ENCODE measurements at regions not wholly inside any gene's neighbourhood (a gene's known extent, or its start where the extent isn't known, plus 50 kb on each side); places are given as distances from the start of the nearest gene placed in this dataset.

- H3K36me3 Mint-ChIP-seq (ENCODE audit: low read depth): no peaks in the 10 kb centered on the region
- H3K9me3 Mint-ChIP-seq: no peaks in the 10 kb centered on the region
- no peak for DNase-seq
- H3K27me3 Mint-ChIP-seq (ENCODE audit: low read depth, poor library complexity): peaks cover 19% of the 10 kb centered on the region
- H3K4me3 Mint-ChIP-seq: no peak overlapping the region
- H3K4me1 Mint-ChIP-seq: no peaks in the 10 kb centered on the region
- TF ChIP-seq, protein P1, sequence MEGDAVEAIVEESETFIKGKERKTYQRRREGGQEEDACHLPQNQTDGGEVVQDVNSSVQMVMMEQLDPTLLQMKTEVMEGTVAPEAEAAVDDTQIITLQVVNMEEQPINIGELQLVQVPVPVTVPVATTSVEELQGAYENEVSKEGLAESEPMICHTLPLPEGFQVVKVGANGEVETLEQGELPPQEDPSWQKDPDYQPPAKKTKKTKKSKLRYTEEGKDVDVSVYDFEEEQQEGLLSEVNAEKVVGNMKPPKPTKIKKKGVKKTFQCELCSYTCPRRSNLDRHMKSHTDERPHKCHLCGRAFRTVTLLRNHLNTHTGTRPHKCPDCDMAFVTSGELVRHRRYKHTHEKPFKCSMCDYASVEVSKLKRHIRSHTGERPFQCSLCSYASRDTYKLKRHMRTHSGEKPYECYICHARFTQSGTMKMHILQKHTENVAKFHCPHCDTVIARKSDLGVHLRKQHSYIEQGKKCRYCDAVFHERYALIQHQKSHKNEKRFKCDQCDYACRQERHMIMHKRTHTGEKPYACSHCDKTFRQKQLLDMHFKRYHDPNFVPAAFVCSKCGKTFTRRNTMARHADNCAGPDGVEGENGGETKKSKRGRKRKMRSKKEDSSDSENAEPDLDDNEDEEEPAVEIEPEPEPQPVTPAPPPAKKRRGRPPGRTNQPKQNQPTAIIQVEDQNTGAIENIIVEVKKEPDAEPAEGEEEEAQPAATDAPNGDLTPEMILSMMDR (IDR thresholded peaks at IDR 0.05): no peak
- H3K27ac Mint-ChIP-seq: no peak overlapping the region
Measured at GRCh38 chr5:8253376-8253775, 384.4 kb downstream of the MTRR start.

- H3K4me1 Mint-ChIP-seq: no peaks in the 10 kb centered on the region
- H3K27me3 Mint-ChIP-seq (ENCODE audit: low read depth, poor library complexity): peaks cover 19% of the 10 kb centered on the region
- no peaks in the 10 kb centered on the region for H3K9me3 Mint-ChIP-seq
- no peak overlapping the region for H3K4me3 Mint-ChIP-seq
- no peak for DNase-seq
- no peaks in the 10 kb centered on the region for H3K36me3 Mint-ChIP-seq (ENCODE audit: low read depth)
- no peak overlapping the region for H3K27ac Mint-ChIP-seq
- TF ChIP-seq, protein P1 (IDR thresholded peaks at IDR 0.05): no peak
Measured at GRCh38 chr5:8254674-8255073, 385.7 kb downstream of the MTRR start.

DNA sequence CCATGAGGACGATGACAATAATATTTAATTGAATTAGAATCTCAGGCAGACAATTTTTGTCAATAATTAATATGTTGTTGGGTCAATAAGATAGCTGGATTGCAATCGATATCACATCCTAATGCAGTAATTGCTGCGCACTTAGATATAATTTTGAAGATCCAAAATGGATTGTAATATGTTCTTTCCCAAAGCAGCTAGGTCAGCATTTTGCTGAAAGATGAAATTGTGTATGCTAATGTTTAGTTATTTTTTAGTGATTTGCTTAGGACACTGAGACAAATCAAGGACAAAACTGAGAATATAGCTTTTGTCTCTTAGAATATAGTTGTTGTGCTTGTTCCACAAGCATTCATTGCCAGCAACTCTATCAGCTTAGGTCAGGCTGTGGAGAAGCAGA is 389.9 kb downstream of the MTRR start:
- Mint-ChIP-seq H3K27ac (no peak overlapping the region), H3K9me3 (no peaks in the 10 kb centered on the region), H3K4me1 (no peaks in the 10 kb centered on the region), H3K27me3 (ENCODE audit: low read depth, poor library complexity) (peaks cover 18% of the 10 kb centered on the region), H3K36me3 (ENCODE audit: low read depth) (no peaks in the 10 kb centered on the region), H3K4me3 (no peak overlapping the region)
- DNase-seq: no peak
- TF ChIP-seq, protein P1 (IDR thresholded peaks at IDR 0.05): no peak

- Mint-ChIP-seq H3K27me3 (ENCODE audit: low read depth, poor library complexity) (peaks cover 6% of the 10 kb centered on the region), H3K36me3 (ENCODE audit: low read depth) (no peaks in the 10 kb centered on the region), H3K9me3 (peaks cover 3% of the 10 kb centered on the region), H3K27ac (no peak overlapping the region), H3K4me3 (no peak overlapping the region), H3K4me1 (no peaks in the 10 kb centered on the region)
- TF ChIP-seq, protein P1 (IDR thresholded peaks at IDR 0.05): no peak
- no peak for DNase-seq
Measured at GRCh38 chr5:8270246-8270645, 401.3 kb downstream of the MTRR start.

GRCh38 chr5:8280711-8281363 is 411.9 kb downstream of the MTRR start:
- no peaks in the 10 kb centered on the region for H3K36me3 Mint-ChIP-seq (ENCODE audit: low read depth)
- no peak overlapping the region for H3K4me3 Mint-ChIP-seq
- DNase-seq: no peak
- TF ChIP-seq, protein P1 (IDR thresholded peaks at IDR 0.05): no peak
- H3K27me3 Mint-ChIP-seq (ENCODE audit: low read depth, poor library complexity): peaks cover 6% of the 10 kb centered on the region
- H3K27ac Mint-ChIP-seq: no peak overlapping the region
- no peaks in the 10 kb centered on the region for H3K9me3 Mint-ChIP-seq
- no peaks in the 10 kb centered on the region for H3K4me1 Mint-ChIP-seq

- H3K4me1 Mint-ChIP-seq: no peaks in the 10 kb centered on the region
- H3K27ac Mint-ChIP-seq: no peak overlapping the region
- H3K4me3 Mint-ChIP-seq: no peak overlapping the region
- peaks cover 3% of the 10 kb centered on the region for H3K27me3 Mint-ChIP-seq (ENCODE audit: low read depth, poor library complexity)
- H3K36me3 Mint-ChIP-seq (ENCODE audit: low read depth): no peaks in the 10 kb centered on the region
- TF ChIP-seq, protein P1 (IDR thresholded peaks at IDR 0.05): no peak
- no peak for DNase-seq
- H3K9me3 Mint-ChIP-seq: no peaks in the 10 kb centered on the region
Measured at GRCh38 chr5:8288334-8288733, 419.4 kb downstream of the MTRR start.
